ENCODE measurements at regions not wholly inside any gene's neighbourhood (a gene's known extent, or its start where the extent isn't known, plus 50 kb on each side); places are given as distances from the start of the nearest gene placed in this dataset.

GRCh38 chr13:82374719-82375118 lies 1507.6 kb downstream of the SLITRK1 start:
- no peak for DNase-seq (ENCODE audit: low spot score)

- DNase-seq (ENCODE audit: low spot score), result no peak
Measured at GRCh38 chr13:82370316-82370715, 1512.0 kb downstream of the SLITRK1 start.

GRCh38 chr13:82364525-82364924 lies 1517.7 kb downstream of the SLITRK1 start:
- no peak for DNase-seq (ENCODE audit: low spot score)

- no peak for DNase-seq (ENCODE audit: low spot score)
Measured at GRCh38 chr13:82358284-82358683, 1524.0 kb downstream of the SLITRK1 start.

GRCh38 chr13:82356667-82357410 lies 1525.4 kb downstream of the SLITRK1 start:
- DNase-seq (ENCODE audit: low spot score), result no peak

GRCh38 chr13:82344867-82345266 lies 1537.4 kb downstream of the SLITRK1 start:
- DNase-seq (ENCODE audit: low spot score), result no peak

GRCh38 chr13:82341116-82341515 lies 1541.2 kb downstream of the SLITRK1 start:
- DNase-seq (ENCODE audit: low spot score), result no peak

GRCh38 chr13:82330499-82330898 lies 1551.8 kb downstream of the SLITRK1 start:
- no peak for DNase-seq (ENCODE audit: low spot score)

- DNase-seq (ENCODE audit: low spot score), result no peak
Measured at GRCh38 chr13:82323101-82323500, 1559.2 kb downstream of the SLITRK1 start.

GRCh38 chr13:82305588-82305987 lies 1576.7 kb downstream of the SLITRK1 start:
- no peak for DNase-seq (ENCODE audit: low spot score)

- DNase-seq (ENCODE audit: low spot score), result no peak
Measured at GRCh38 chr13:82298106-82298505, 1584.2 kb downstream of the SLITRK1 start.

GRCh38 chr13:82294226-82294625 lies 1588.0 kb downstream of the SLITRK1 start:
- DNase-seq (ENCODE audit: low spot score), result no peak

- DNase-seq (ENCODE audit: low spot score), result no peak
Measured at GRCh38 chr13:82292334-82292733, 1589.9 kb downstream of the SLITRK1 start.

- DNase-seq (ENCODE audit: low spot score), result no peak
Measured at GRCh38 chr13:82291852-82292251, 1590.4 kb downstream of the SLITRK1 start.

- DNase-seq (ENCODE audit: low spot score), result no peak
Measured at GRCh38 chr13:82275644-82276043, 1606.6 kb downstream of the SLITRK1 start.

GRCh38 chr13:82259284-82259683 lies 1623.0 kb downstream of the SLITRK1 start:
- no peak for DNase-seq (ENCODE audit: low spot score)

- no peak for DNase-seq (ENCODE audit: low spot score)
Measured at GRCh38 chr13:82257790-82258507, 1624.3 kb downstream of the SLITRK1 start.

- no peak for DNase-seq (ENCODE audit: low spot score)
Measured at GRCh38 chr13:82248762-82249161, 1633.5 kb downstream of the SLITRK1 start.

- no peak for DNase-seq (ENCODE audit: low spot score)
Measured at GRCh38 chr13:82245860-82246259, 1636.4 kb downstream of the SLITRK1 start.

GRCh38 chr13:82224806-82225205 lies 1657.5 kb downstream of the SLITRK1 start:
- no peak for DNase-seq (ENCODE audit: low spot score)

- no peak for DNase-seq (ENCODE audit: low spot score)
Measured at GRCh38 chr13:82221621-82222020, 1660.7 kb downstream of the SLITRK1 start.

GRCh38 chr13:82220641-82221040 lies 1661.6 kb downstream of the SLITRK1 start:
- DNase-seq (ENCODE audit: low spot score), result no peak

- DNase-seq (ENCODE audit: low spot score), result no peak
Measured at GRCh38 chr13:82216165-82216564, 1666.1 kb downstream of the SLITRK1 start.

Data from mucosa of gallbladder (tissue), 1 donor.